Iris pigment epithelial cell (primary cell): ENCODE measurements at regions not wholly inside any gene's neighbourhood (a gene's known extent, or its start where the extent isn't known, plus 50 kb on each side); places are given as distances from the start of the nearest gene placed in this dataset.

ENCODE experiments used
- DNase-seq: peaks from one replicate; pipeline ENCODE4 v3.0.0-alpha.2; 2011; ENCODE audit warnings: low read depth

DNA sequence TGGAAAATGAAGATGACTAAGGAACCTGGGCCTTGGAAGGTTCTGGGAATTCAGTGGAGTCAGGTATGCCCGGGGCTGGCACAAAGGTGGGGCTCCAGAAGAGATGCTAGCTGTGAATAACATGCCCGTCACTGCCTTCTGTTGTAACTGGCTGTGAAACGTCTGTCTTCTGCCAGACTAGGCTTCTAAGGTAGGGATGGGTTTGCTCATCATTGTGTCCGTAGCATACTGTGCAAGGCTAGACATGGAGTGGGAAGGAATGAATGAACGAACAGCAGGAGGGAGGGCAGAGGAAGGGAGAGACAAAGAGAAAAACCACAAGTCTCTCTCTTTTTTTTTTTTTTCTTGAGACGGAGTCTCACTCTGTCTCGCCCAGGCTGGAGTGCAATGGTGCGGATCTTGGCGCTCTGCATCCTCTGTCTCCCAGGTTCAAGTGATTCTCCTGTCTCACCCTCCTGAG is 327.4 kb downstream of the MN1 start:
- peak; percentile 47 for DNase-seq

GRCh38 chr22:27474711-27475547 is 326.6 kb downstream of the MN1 start:
- DNase-seq: peak; percentile 96

DNA sequence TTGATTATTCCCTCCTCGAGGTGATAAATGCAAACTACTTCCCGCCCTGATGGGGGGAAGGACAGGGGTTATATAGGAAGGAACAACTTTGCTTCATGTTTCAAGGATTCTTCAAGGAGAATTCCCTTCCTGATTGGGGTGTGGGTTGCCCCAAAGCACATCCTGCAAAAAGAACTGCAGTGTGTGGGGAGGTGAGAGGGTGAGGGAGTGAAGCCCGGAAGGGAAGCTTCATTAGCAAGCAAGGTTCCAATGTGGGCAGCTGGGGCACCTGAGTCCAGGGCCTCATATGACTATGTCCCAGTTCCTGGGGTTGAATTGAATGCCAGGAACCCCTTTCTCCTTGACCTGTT is 326.0 kb downstream of the MN1 start:
- DNase-seq: no peak

- DNase-seq: no peak
These were observed 325.2 kb downstream of the MN1 start for GRCh38 chr22:27476318-27476717.

DNA sequence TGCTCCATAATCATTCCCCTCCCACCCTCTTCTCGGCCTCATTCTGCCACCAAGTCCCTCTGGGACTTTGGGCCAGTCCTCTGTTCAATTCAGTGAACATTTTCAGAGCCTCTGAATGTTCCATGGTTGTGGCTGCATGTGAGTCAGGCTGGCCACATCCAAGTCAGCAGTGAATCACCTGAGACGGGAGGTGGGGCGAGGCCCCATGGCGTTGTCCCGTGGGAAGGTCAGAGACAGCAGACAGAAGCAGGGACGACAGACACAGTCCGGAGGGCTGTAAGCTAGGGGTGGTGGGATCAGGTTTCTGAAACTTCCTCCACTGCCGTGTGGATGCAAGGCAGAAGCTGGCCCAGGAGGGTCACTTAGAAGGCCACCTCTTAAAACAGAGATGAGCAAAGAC is 324.8 kb downstream of the MN1 start:
- DNase-seq: peak; percentile 76

- no peak for DNase-seq
These were observed 324.4 kb downstream of the MN1 start for GRCh38 chr22:27477171-27477570.

GRCh38 chr22:27480487-27480886 is 321.1 kb downstream of the MN1 start:
- no peak for DNase-seq

- no peak for DNase-seq
These were observed 319.2 kb downstream of the MN1 start for GRCh38 chr22:27482402-27482801.

DNA sequence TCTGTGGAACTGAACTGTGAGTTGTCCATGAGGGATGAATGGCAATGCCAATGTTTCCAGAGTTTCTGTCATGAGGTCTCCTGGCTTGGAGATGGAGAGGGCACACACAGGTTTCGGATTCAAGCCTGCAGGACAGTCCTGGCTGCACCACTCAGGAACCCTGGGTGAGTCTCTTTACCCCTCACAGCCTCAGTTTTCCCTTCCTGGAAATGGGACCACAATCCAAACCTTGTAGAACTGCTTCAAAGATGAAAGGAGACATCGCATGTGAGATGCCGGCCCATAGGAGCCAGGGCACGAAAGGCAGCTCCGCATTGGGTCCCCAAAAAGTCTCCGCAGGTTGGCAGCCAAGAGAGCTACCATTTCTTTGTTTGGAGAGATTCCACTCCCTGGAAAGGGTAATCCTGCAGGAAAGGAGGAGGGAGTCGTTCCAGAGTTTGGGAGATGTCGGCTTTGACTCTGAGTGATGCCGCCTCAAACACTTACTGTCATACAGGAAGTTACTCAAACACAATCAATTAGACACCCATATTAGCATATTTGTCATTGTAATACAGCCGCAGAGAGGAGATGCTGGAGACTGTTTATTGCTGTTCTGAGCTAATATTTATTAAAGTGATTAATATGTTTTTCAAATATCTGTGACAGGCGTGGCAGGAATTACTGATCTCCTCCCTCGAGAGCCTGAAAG is 318.3 kb downstream of the MN1 start:
- DNase-seq: no peak

DNA sequence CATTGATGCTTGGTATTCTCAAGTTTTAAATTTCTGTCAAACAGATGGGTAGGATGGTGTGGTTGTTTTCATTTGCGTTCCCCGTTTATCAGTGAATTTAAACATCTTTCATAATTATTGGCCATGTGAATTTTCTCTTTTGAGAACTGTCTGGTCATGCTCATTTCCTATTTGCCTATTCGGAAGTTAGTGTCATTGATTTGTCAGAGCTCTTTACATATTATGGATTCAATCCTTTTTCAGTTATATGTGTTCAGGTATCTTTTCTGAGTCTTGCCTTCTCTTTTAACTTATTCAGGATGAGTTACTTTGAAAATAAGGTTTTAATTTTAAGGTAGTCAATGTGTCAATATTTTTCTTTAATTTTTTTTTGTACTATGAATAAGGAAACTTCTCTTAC is 315.7 kb downstream of the MN1 start:
- no peak for DNase-seq

DNA sequence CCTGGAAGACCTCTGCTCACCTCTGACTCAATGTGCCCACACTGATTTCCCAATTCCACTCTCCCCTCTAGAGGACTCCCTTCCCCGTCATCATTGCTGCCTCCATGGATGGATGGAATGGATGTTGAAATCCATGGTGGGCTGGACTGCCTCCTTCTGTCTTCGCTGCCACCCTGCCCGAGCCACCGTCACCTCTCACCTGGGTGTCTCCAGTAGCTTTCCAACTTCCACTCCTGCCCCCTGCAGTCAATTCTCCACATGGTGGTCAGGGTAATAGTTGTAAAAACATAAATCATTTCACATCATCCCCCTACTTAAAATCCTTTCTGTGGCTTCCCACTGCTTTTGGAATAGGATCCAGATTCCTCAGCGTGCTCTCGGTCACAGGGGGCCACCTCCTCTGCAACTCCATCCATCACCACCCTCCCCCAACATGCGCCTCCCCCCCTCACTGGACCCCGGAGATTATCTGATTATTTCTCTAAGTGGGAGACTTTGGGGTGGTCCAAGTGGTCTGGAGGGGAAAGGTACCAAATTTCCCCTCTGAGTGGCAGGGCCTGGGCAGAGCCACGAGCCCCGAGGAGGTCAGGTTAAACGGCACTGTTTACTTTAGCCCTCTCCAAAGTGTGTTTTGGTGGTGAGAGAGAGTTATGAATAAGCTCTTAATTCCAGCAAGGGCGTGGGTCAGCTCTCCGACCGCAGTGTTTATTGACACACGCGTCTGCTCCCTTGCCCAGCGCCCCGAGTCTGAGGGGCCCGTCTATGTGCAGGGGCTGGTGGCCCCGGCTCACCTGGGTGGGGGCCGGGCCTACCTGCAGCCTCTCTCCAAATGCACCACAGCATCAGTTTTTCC is 313.7 kb downstream of the MN1 start:
- DNase-seq: peak; percentile 77

DNA sequence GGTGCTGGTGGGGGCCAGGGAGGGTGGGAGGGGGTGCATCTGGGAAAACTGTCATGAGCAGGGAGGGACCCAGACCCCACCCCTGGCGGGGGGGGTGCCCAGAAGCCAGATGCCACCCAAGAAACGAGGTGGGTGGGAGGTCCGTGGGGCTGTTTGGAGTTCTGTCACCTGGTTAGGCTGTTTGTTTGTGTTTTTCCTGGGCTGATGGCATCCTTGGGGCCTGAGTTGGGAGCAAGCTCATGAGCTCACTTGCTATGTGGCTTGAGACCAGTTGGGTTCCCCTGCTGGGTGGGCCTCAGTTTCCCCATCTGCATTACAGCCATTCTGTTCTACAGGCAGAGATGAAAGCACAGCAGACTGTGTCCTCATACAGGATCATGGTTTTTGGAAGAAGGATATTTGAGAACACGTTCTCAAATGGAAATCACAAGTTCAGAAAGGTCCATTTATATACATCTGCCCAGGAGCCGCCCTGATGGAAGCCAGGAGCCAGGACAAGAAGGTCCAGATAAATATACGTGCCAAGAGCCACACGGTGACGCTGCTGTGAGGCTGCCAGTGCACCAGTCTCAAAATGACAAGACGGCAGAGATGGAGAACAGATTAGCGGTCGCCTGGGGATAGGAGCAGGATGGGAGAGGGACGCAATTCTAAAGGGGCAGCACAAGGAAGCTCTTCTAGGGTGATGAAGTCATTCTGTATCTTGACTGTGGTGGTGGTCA is 312.9 kb downstream of the MN1 start:
- DNase-seq: no peak

DNA sequence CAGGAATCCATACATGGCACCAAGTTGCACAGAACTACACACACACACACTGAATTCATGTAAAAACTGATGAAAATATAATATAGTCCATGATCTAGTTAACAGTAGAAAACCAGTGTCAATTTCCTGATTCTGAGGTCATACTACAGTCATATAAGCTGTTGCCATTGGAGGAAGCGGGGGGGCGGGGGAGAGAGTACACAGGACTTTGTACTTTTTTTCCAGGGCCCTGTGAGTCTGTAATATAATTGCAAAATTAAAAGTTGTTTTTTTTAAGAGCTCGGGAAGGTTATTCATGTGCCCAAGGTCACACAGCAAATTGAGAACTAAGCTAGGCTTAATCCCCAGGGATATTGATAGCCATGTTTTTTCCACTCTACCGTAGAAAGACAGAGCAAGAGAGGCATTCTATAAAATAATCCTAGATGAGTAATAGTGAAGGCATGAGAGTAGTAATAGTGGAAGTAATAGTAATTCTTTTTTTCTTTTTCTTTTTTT is 312.3 kb downstream of the MN1 start:
- DNase-seq: peak; percentile 72

GRCh38 chr22:27490080-27490479 is 311.5 kb downstream of the MN1 start:
- DNase-seq: no peak

- no peak for DNase-seq
These were observed 309.7 kb downstream of the MN1 start for GRCh38 chr22:27491888-27492287.

GRCh38 chr22:27492566-27493201 is 308.9 kb downstream of the MN1 start:
- DNase-seq: peak; percentile 39

GRCh38 chr22:27493796-27494195 is 307.8 kb downstream of the MN1 start:
- no peak for DNase-seq

- DNase-seq: no peak
These were observed 306.8 kb downstream of the MN1 start for GRCh38 chr22:27494785-27495184.

- no peak for DNase-seq
These were observed 306.2 kb downstream of the MN1 start for GRCh38 chr22:27495325-27495724.

DNA sequence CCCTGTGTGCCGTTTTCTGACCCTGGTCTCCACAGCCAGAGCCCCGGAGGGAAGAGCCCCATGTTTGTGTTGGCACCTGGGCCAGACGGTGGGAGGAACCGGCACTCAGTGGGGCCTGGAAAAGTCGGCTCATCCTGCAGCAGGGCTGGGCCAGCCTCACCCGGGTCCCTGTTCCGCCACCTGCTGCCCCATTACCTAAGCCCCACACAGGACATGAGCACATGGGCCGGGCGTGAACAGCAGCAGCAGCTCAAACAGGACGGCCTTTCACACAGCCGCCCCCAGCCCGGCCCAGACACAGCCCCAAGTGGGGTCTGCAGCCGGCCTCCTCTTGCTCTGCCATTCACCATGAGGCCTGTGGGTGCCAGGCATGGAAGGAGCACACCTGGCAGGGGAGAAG is 302.4 kb downstream of the MN1 start:
- DNase-seq: no peak
